Progenitor cell of endocrine pancreas (in vitro differentiated cells): ENCODE measurements at regions not wholly inside any gene's neighbourhood (a gene's known extent, or its start where the extent isn't known, plus 50 kb on each side); places are given as distances from the start of the nearest gene placed in this dataset.

Source experiments
- DNase-seq: peaks from one replicate; pipeline ENCODE4 v3.0.0; 2021; ENCODE audit warnings: low spot score; ENCODE audit not compliant: unreplicated experiment
- H3K27ac Mint-ChIP-seq: 2 replicates; pipeline ENCODE4 v1.8.0; 2021; ENCODE audit warnings: mild to moderate bottlenecking, moderate library complexity, mixed read lengths
- H3K27me3 Mint-ChIP-seq: 2 replicates; pipeline ENCODE4 v1.8.0; 2021; ENCODE audit warnings: mixed read lengths
- H3K36me3 Mint-ChIP-seq: 2 replicates; pipeline ENCODE4 v1.8.0; 2022; ENCODE audit warnings: mixed read lengths; ENCODE audit not compliant: insufficient read depth
- H3K4me1 Mint-ChIP-seq: 2 replicates; pipeline ENCODE4 v1.8.0; 2021; ENCODE audit warnings: low read depth, mixed read lengths
- H3K4me3 Mint-ChIP-seq: 2 replicates; pipeline ENCODE4 v1.8.0; 2021; ENCODE audit warnings: low read depth, mild to moderate bottlenecking, moderate library complexity, mixed read lengths
- H3K9me3 Mint-ChIP-seq: 2 replicates; pipeline ENCODE4 v1.8.0; 2021; ENCODE audit warnings: low read depth, mixed read lengths
- CTCF ChIP-seq: fragments of 200-600 bp; sonication (generic); IDR thresholded peaks from one replicate; pipeline ENCODE4 v1.5.0; 2021; ENCODE audit warnings: antibody characterized with exemption, mild to moderate bottlenecking; ENCODE audit not compliant: unreplicated experiment

GRCh38 chrX:25383196-25383595, 367.4 kb upstream of the ARX start:
- H3K27me3 Mint-ChIP-seq = no peaks in the 10 kb centered on the region
- no peaks in the 10 kb centered on the region for H3K4me1 Mint-ChIP-seq
- H3K4me3 Mint-ChIP-seq = no peak overlapping the region
- DNase-seq = no peak
- H3K36me3 Mint-ChIP-seq = no peaks in the 10 kb centered on the region
- TF ChIP-seq CTCF = no peak
- H3K9me3 Mint-ChIP-seq = peaks cover 12% of the 10 kb centered on the region
- H3K27ac Mint-ChIP-seq = no peak overlapping the region

GRCh38 chrX:25356456-25356855, 340.7 kb upstream of the ARX start:
- no peak for TF ChIP-seq CTCF
- DNase-seq = no peak
- H3K4me1 Mint-ChIP-seq = no peaks in the 10 kb centered on the region
- H3K4me3 Mint-ChIP-seq = no peak overlapping the region
- no peaks in the 10 kb centered on the region for H3K27me3 Mint-ChIP-seq
- no peak overlapping the region for H3K27ac Mint-ChIP-seq
- H3K36me3 Mint-ChIP-seq = no peaks in the 10 kb centered on the region
- peaks cover 20% of the 10 kb centered on the region for H3K9me3 Mint-ChIP-seq

GRCh38 chrX:25344161-25344936, 328.6 kb upstream of the ARX start:
- Mint-ChIP-seq H3K4me1 (peaks cover 7% of the 10 kb centered on the region), H3K9me3 (peaks cover 19% of the 10 kb centered on the region), H3K27me3 (no peaks in the 10 kb centered on the region), H3K4me3 (no peak overlapping the region), H3K27ac (no peak overlapping the region), H3K36me3 (no peaks in the 10 kb centered on the region)
- DNase-seq = no peak
- TF ChIP-seq CTCF = no peak

GRCh38 chrX:25343060-25343459, 327.3 kb upstream of the ARX start:
- Mint-ChIP-seq H3K27me3 (no peaks in the 10 kb centered on the region), H3K9me3 (peaks cover 26% of the 10 kb centered on the region), H3K27ac (no peak overlapping the region), H3K4me1 (peaks cover 7% of the 10 kb centered on the region), H3K36me3 (no peaks in the 10 kb centered on the region), H3K4me3 (no peak overlapping the region)
- no peak for DNase-seq
- no peak for TF ChIP-seq CTCF

GRCh38 chrX:25337841-25338240, 322.1 kb upstream of the ARX start:
- no peaks in the 10 kb centered on the region for H3K4me1 Mint-ChIP-seq
- no peak for DNase-seq
- H3K4me3 Mint-ChIP-seq = no peak overlapping the region
- peaks cover 24% of the 10 kb centered on the region for H3K9me3 Mint-ChIP-seq
- no peaks in the 10 kb centered on the region for H3K36me3 Mint-ChIP-seq
- no peak for TF ChIP-seq CTCF
- no peak overlapping the region for H3K27ac Mint-ChIP-seq
- H3K27me3 Mint-ChIP-seq = no peaks in the 10 kb centered on the region
